ENCODE measurements at regions not wholly inside any gene's neighbourhood (a gene's known extent, or its start where the extent isn't known, plus 50 kb on each side); places are given as distances from the start of the nearest gene placed in this dataset.

GRCh38 chr2:119062652-119063051 is 95.9 kb downstream of the C1QL2 start:
- Mint-ChIP-seq H3K27ac (no peak overlapping the region), H3K4me3 (no peak overlapping the region), H3K9me3 (no peaks in the 10 kb centered on the region), H3K36me3 (ENCODE audit: low read depth) (no peaks in the 10 kb centered on the region), H3K4me1 (ENCODE audit: low read depth) (no peaks in the 10 kb centered on the region), H3K27me3 (ENCODE audit: insufficient read depth) (no peaks in the 10 kb centered on the region)
- DNase-seq, result no peak
- TF ChIP-seq CTCF (IDR thresholded peaks at IDR 0.05), result no peak

GRCh38 chr2:119062179-119062578 is 96.4 kb downstream of the C1QL2 start:
- H3K4me3 Mint-ChIP-seq, result no peak overlapping the region
- H3K27me3 Mint-ChIP-seq (ENCODE audit: insufficient read depth), result no peaks in the 10 kb centered on the region
- TF ChIP-seq CTCF (IDR thresholded peaks at IDR 0.05), result no peak
- no peaks in the 10 kb centered on the region for H3K36me3 Mint-ChIP-seq (ENCODE audit: low read depth)
- DNase-seq, result no peak
- H3K4me1 Mint-ChIP-seq (ENCODE audit: low read depth), result no peaks in the 10 kb centered on the region
- H3K9me3 Mint-ChIP-seq, result no peaks in the 10 kb centered on the region
- no peak overlapping the region for H3K27ac Mint-ChIP-seq

GRCh38 chr2:119059940-119060339 is 98.6 kb downstream of the C1QL2 start:
- Mint-ChIP-seq H3K4me3 (no peak overlapping the region), H3K27me3 (ENCODE audit: insufficient read depth) (peaks cover 1% of the 10 kb centered on the region; the same call in 1 of the 2 replicates)
- no peak for TF ChIP-seq CTCF (IDR thresholded peaks at IDR 0.05)

GRCh38 chr2:119059287-119059686 is 99.3 kb downstream of the C1QL2 start:
- Mint-ChIP-seq H3K36me3 (ENCODE audit: low read depth) (no peaks in the 10 kb centered on the region), H3K9me3 (no peaks in the 10 kb centered on the region; the same call in 1 of the 2 replicates), H3K4me3 (no peak overlapping the region), H3K27ac (no peak overlapping the region), H3K4me1 (ENCODE audit: low read depth) (no peaks in the 10 kb centered on the region), H3K27me3 (ENCODE audit: insufficient read depth) (peaks cover 4% of the 10 kb centered on the region; the same call in 1 of the 2 replicates)
- no peak for TF ChIP-seq CTCF (IDR thresholded peaks at IDR 0.05)
- no peak for DNase-seq

More at GRCh38 chr2:119059940-119060339, 98.6 kb downstream of the C1QL2 start:
- Mint-ChIP-seq H3K36me3 (ENCODE audit: low read depth) (no peaks in the 10 kb centered on the region), H3K4me1 (ENCODE audit: low read depth) (no peaks in the 10 kb centered on the region), H3K27ac (no peak overlapping the region), H3K9me3 (no peaks in the 10 kb centered on the region)
- no peak for DNase-seq

GRCh38 chr2:119053700-119054436 is 104.7 kb downstream of the C1QL2 start:
- no peak for DNase-seq
- H3K9me3 Mint-ChIP-seq, result no peaks in the 10 kb centered on the region; the same call in 1 of the 2 replicates
- H3K27ac Mint-ChIP-seq, result no peak overlapping the region
- TF ChIP-seq CTCF (IDR thresholded peaks at IDR 0.05), result no peak
- no peaks in the 10 kb centered on the region for H3K36me3 Mint-ChIP-seq (ENCODE audit: low read depth)
- H3K4me1 Mint-ChIP-seq (ENCODE audit: low read depth), result no peaks in the 10 kb centered on the region
- no peak overlapping the region for H3K4me3 Mint-ChIP-seq
- peaks cover 18% of the 10 kb centered on the region for H3K27me3 Mint-ChIP-seq (ENCODE audit: insufficient read depth)

Data from HFFc6 (cell line).